ENCODE measurements at regions not wholly inside any gene's neighbourhood (a gene's known extent, or its start where the extent isn't known, plus 50 kb on each side); places are given as distances from the start of the nearest gene placed in this dataset.

- Histone ChIP-seq H3K4me1 (ENCODE audit: low read depth, poor library complexity, severe bottlenecking) (no peaks in the 10 kb centered on the region), H3K27ac (no peak overlapping the region), H4K20me1 (ENCODE audit: insufficient read depth) (no peaks in the 10 kb centered on the region), H3K4me3 (IDR thresholded peaks at IDR 0.05; ENCODE audit: insufficient read depth, low read depth, low read length) (no peak overlapping the region), H3K36me3 (ENCODE audit: insufficient read depth) (no peaks in the 10 kb centered on the region), H2AFZ (ENCODE audit: low read depth) (no peak overlapping the region), H3K9ac (no peak overlapping the region), H3K79me2 (ENCODE audit: insufficient read depth, low read depth) (no peaks in the 10 kb centered on the region), H3K4me2 (no peak overlapping the region), H3K27me3 (ENCODE audit: insufficient read depth, low read depth) (no peaks in the 10 kb centered on the region)
- TF ChIP-seq CTCF (conservative IDR thresholded peaks at IDR 0.05; ENCODE audit: low read depth, low read length), result no peak
These were observed 223.3 kb downstream of the MC4R start for GRCh38 chr18:60149316-60149715.

- Histone ChIP-seq H3K36me3 (ENCODE audit: insufficient read depth) (no peaks in the 10 kb centered on the region), H3K9ac (no peak overlapping the region), H4K20me1 (ENCODE audit: insufficient read depth) (no peaks in the 10 kb centered on the region), H2AFZ (ENCODE audit: low read depth) (no peak overlapping the region), H3K4me3 (IDR thresholded peaks at IDR 0.05; ENCODE audit: insufficient read depth, low read depth, low read length) (no peak overlapping the region), H3K79me2 (ENCODE audit: insufficient read depth, low read depth) (no peaks in the 10 kb centered on the region), H3K27me3 (ENCODE audit: insufficient read depth, low read depth) (no peaks in the 10 kb centered on the region), H3K4me2 (no peak overlapping the region), H3K4me1 (ENCODE audit: low read depth, poor library complexity, severe bottlenecking) (no peaks in the 10 kb centered on the region), H3K27ac (no peak overlapping the region)
- no peak for TF ChIP-seq CTCF (conservative IDR thresholded peaks at IDR 0.05; ENCODE audit: low read depth, low read length)
These were observed 225.3 kb downstream of the MC4R start for GRCh38 chr18:60147323-60147722.

- Histone ChIP-seq H3K36me3 (ENCODE audit: insufficient read depth) (no peaks in the 10 kb centered on the region), H3K9ac (no peak overlapping the region), H3K79me2 (ENCODE audit: insufficient read depth, low read depth) (no peaks in the 10 kb centered on the region), H3K4me1 (ENCODE audit: low read depth, poor library complexity, severe bottlenecking) (no peaks in the 10 kb centered on the region), H4K20me1 (ENCODE audit: insufficient read depth) (no peaks in the 10 kb centered on the region), H3K27ac (no peak overlapping the region), H2AFZ (ENCODE audit: low read depth) (no peak overlapping the region), H3K27me3 (ENCODE audit: insufficient read depth, low read depth) (no peaks in the 10 kb centered on the region), H3K4me3 (IDR thresholded peaks at IDR 0.05; ENCODE audit: insufficient read depth, low read depth, low read length) (no peak overlapping the region), H3K4me2 (no peak overlapping the region)
- TF ChIP-seq CTCF (conservative IDR thresholded peaks at IDR 0.05; ENCODE audit: low read depth, low read length), result no peak
These were observed 226.2 kb downstream of the MC4R start for GRCh38 chr18:60146220-60146960.

- no peaks in the 10 kb centered on the region for H3K4me1 ChIP-seq (ENCODE audit: low read depth, poor library complexity, severe bottlenecking)
- no peak overlapping the region for H3K4me3 ChIP-seq (IDR thresholded peaks at IDR 0.05; ENCODE audit: insufficient read depth, low read depth, low read length)
- no peak overlapping the region for H3K27ac ChIP-seq
- H4K20me1 ChIP-seq (ENCODE audit: insufficient read depth), result no peaks in the 10 kb centered on the region
- TF ChIP-seq CTCF (conservative IDR thresholded peaks at IDR 0.05; ENCODE audit: low read depth, low read length), result no peak
- no peak overlapping the region for H3K9ac ChIP-seq
- no peaks in the 10 kb centered on the region for H3K36me3 ChIP-seq (ENCODE audit: insufficient read depth)
- H3K27me3 ChIP-seq (ENCODE audit: insufficient read depth, low read depth), result no peaks in the 10 kb centered on the region
- H2AFZ ChIP-seq (ENCODE audit: low read depth), result no peak overlapping the region
- no peak overlapping the region for H3K4me2 ChIP-seq
- no peaks in the 10 kb centered on the region for H3K79me2 ChIP-seq (ENCODE audit: insufficient read depth, low read depth)
These were observed 226.8 kb downstream of the MC4R start for GRCh38 chr18:60145776-60146175.
